ENCODE measurements at regions not wholly inside any gene's neighbourhood (a gene's known extent, or its start where the extent isn't known, plus 50 kb on each side); places are given as distances from the start of the nearest gene placed in this dataset.

GRCh38 chr1:94731891-94732290 is 88.3 kb upstream of the SLC44A3 start:
- DNase-seq (ENCODE audit: low spot score): no peak
- WGBS: 81% methylated on average over 1 of the region's 1 CpG
- no peak overlapping the region for H3K27ac ChIP-seq (ENCODE audit: low read depth in 1 of 2, low read length in 2 of 2)
- no peaks in the 10 kb centered on the region for H3K9me3 ChIP-seq (ENCODE audit: control insufficient read depth in 4 of 4, low read length in 3 of 4)
- TF ChIP-seq FOXA2 (IDR thresholded peaks at IDR 0.05) (no peak), JUND (IDR thresholded peaks at IDR 0.05) (no peak), FOXA1 (IDR thresholded peaks at IDR 0.05) (no peak), ZBTB33 (IDR thresholded peaks at IDR 0.05) (no peak)
- TF ChIP-seq, protein P1, sequence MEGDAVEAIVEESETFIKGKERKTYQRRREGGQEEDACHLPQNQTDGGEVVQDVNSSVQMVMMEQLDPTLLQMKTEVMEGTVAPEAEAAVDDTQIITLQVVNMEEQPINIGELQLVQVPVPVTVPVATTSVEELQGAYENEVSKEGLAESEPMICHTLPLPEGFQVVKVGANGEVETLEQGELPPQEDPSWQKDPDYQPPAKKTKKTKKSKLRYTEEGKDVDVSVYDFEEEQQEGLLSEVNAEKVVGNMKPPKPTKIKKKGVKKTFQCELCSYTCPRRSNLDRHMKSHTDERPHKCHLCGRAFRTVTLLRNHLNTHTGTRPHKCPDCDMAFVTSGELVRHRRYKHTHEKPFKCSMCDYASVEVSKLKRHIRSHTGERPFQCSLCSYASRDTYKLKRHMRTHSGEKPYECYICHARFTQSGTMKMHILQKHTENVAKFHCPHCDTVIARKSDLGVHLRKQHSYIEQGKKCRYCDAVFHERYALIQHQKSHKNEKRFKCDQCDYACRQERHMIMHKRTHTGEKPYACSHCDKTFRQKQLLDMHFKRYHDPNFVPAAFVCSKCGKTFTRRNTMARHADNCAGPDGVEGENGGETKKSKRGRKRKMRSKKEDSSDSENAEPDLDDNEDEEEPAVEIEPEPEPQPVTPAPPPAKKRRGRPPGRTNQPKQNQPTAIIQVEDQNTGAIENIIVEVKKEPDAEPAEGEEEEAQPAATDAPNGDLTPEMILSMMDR (IDR thresholded peaks at IDR 0.05; ENCODE audit: low read depth, low read length, missing input control): no peak
- H3K9ac ChIP-seq (ENCODE audit: low read depth in 1 of 2, low read length in 2 of 2): no peak overlapping the region
- no peaks in the 10 kb centered on the region for H3K27me3 ChIP-seq (ENCODE audit: control insufficient read depth in 4 of 4, insufficient read depth in 4 of 4, low read length in 3 of 4)
- H3K4me1 ChIP-seq (ENCODE audit: control insufficient read depth in 4 of 4, insufficient read depth in 4 of 4, low read length in 3 of 4): no peaks in the 10 kb centered on the region
- H3K36me3 ChIP-seq (ENCODE audit: control insufficient read depth in 4 of 4, insufficient read depth in 3 of 4, low read depth in 1 of 4, low read length in 3 of 4): no peaks in the 10 kb centered on the region
- H3K4me3 ChIP-seq (ENCODE audit: low read depth in 1 of 3, low read length in 3 of 3): no peak overlapping the region

DNA sequence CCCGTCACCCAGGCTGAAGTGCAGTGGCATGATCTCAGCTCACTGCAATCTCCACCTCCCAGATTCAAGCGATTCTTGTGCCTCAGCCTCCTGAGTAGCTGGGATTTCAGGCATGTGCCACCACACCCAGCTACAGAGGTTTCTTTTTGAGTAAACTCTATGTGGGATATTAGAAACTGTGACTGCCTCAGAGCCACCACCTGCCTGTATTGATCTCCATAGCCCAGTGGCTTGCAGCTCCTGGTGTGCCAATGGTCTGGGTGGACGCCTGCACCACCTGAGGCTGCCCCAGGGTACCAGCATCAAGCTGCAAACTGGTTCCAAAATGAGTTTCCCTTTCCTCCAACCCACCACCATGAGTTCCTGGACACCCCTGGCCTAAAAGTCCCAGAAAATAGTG is 89.7 kb upstream of the SLC44A3 start:
- 97% methylated on average over 3 of the region's 3 CpGs for WGBS
- no peak for TF ChIP-seq RAD21 (IDR thresholded peaks at IDR 0.05)
- no peak for TF ChIP-seq HNF4A (conservative IDR thresholded peaks at IDR 0.05)
- TF ChIP-seq FOXA1 (IDR thresholded peaks at IDR 0.05): no peak
- TF ChIP-seq SP1 (IDR thresholded peaks at IDR 0.05): no peak
- no peak for TF ChIP-seq YY1 (IDR thresholded peaks at IDR 0.05)
- TF ChIP-seq, protein P2, sequence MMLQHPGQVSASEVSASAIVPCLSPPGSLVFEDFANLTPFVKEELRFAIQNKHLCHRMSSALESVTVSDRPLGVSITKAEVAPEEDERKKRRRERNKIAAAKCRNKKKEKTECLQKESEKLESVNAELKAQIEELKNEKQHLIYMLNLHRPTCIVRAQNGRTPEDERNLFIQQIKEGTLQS (IDR thresholded peaks at IDR 0.05): no peak
- TF ChIP-seq, protein P1 (IDR thresholded peaks at IDR 0.05; ENCODE audit: low read depth, low read length, missing input control): no peak
- no peak for TF ChIP-seq TAF1 (conservative IDR thresholded peaks at IDR 0.05)
- TF ChIP-seq NR2F2 (IDR thresholded peaks at IDR 0.05): no peak
- no peak for TF ChIP-seq HNF4G (IDR thresholded peaks at IDR 0.05)
- no peak for TF ChIP-seq RXRA (IDR thresholded peaks at IDR 0.05)
- Histone ChIP-seq H3K36me3 (ENCODE audit: control insufficient read depth in 4 of 4, insufficient read depth in 3 of 4, low read depth in 1 of 4, low read length in 3 of 4) (no peaks in the 10 kb centered on the region), H3K9ac (ENCODE audit: low read depth in 1 of 2, low read length in 2 of 2) (no peak overlapping the region), H3K4me1 (ENCODE audit: control insufficient read depth in 4 of 4, insufficient read depth in 4 of 4, low read length in 3 of 4) (no peaks in the 10 kb centered on the region), H3K4me3 (ENCODE audit: low read depth in 1 of 3, low read length in 3 of 3) (no peak overlapping the region), H3K27me3 (ENCODE audit: control insufficient read depth in 4 of 4, insufficient read depth in 4 of 4, low read length in 3 of 4) (no peaks in the 10 kb centered on the region), H3K27ac (ENCODE audit: low read depth in 1 of 2, low read length in 2 of 2) (no peak overlapping the region), H3K9me3 (ENCODE audit: control insufficient read depth in 4 of 4, low read length in 3 of 4) (no peaks in the 10 kb centered on the region)
- DNase-seq (ENCODE audit: low spot score): no peak

Data from liver (tissue), 8 donors.